CD4-positive, alpha-beta T cell treated with Interleukin-10 for 1 hour (primary cell): ENCODE measurements at regions not wholly inside any gene's neighbourhood (a gene's known extent, or its start where the extent isn't known, plus 50 kb on each side); places are given as distances from the start of the nearest gene placed in this dataset.

Source experiments
- DNase-seq: peaks from one replicate; pipeline ENCODE4 v3.0.0-alpha.2; 2020

GRCh38 chr15:96225642-96226259 is 104.7 kb upstream of the NR2F2 start:
- DNase-seq = no peak

- no peak for DNase-seq
Measured at GRCh38 chr15:96230526-96231181, 99.8 kb upstream of the NR2F2 start.

DNA sequence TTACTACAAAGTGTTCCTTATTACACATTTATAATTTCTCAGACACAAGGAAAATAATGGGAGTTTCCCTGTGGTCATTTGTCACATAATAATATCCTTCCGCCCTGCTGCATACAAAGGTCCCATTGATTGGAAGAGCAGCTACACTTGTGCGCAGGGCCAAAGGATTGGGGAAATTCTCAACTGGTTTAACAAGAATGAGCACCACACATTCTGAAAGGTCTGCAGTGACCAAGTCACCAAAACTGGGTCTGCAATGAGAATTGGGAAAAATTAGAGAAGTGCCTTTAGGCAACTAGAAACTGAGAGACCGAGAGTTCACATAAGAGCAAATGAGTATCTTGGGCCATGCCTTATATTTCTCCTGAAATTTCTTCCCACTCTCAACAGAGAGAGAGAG is 98.2 kb upstream of the NR2F2 start:
- DNase-seq = no peak

GRCh38 chr15:96234109-96234892 is 96.2 kb upstream of the NR2F2 start:
- DNase-seq = no peak

DNA sequence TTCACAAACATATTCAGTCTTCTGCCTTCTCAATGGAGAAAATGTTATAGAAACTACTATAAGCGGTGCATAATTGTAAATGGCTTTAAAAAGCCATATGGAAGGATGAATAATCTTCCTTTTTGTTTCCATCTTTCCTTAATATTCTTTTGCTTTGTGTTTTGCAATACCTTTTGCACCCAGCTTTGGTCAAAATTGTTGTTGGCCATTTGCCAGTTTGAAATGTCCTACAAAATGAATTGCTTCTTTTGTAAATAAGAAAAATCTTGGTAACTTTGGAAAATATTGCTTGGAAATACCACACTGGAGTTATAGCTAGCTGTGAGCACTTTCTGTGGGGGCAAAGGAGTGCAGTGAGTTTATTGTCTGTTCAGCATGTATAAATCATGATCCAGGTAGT is 93.5 kb upstream of the NR2F2 start:
- no peak for DNase-seq

DNA sequence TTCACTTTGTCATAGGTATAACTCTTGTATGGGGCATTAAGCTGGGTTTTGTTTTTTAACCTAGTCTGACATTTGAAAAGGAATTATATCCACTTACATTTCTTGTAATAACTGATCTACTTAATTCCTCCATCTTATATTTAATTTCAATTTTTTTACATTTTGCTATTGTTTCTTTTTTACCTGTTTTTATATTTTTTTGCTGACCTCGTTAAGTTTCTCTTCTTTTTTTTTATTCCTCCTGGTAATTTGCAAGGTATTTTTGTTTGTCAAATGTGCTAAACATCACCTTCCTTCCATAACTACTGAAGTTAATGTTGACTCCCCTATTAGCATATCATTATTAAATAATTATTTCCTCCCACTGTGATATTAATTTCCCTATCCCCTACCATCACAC is 87.7 kb upstream of the NR2F2 start:
- no peak for DNase-seq

GRCh38 chr15:96243701-96244100 is 86.8 kb upstream of the NR2F2 start:
- no peak for DNase-seq

DNA sequence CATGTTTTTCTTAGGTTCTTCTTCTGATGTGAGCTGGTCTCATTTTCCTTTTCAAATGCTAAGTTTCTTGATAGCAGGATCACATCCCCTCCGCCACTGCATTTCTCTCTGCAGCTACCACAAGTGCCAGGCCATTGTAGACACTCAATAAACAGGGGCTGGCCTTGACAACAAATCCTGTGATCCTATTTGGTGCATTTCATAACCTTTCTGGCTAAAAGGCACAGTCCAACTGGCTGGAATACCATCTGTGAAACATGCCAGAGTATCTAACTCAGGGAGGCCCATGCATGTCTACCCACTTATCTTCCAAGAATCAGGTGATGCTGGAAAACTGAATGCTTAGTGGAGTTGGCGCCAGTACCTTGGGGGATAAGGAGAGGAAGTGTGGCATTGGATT is 85.2 kb upstream of the NR2F2 start:
- DNase-seq = no peak

GRCh38 chr15:96246057-96246456 is 84.4 kb upstream of the NR2F2 start:
- DNase-seq = no peak

- no peak for DNase-seq
Measured at GRCh38 chr15:96247621-96248305, 82.7 kb upstream of the NR2F2 start.

- no peak for DNase-seq
Measured at GRCh38 chr15:96252148-96252547, 78.4 kb upstream of the NR2F2 start.

- DNase-seq = no peak
Measured at GRCh38 chr15:96253006-96253747, 77.3 kb upstream of the NR2F2 start.

GRCh38 chr15:96254173-96254572 is 76.3 kb upstream of the NR2F2 start:
- DNase-seq = no peak

- DNase-seq = no peak
Measured at GRCh38 chr15:96255599-96255998, 74.9 kb upstream of the NR2F2 start.

- DNase-seq = no peak
Measured at GRCh38 chr15:96261575-96262034, 68.9 kb upstream of the NR2F2 start.

GRCh38 chr15:96262097-96262496 is 68.4 kb upstream of the NR2F2 start:
- DNase-seq = no peak

GRCh38 chr15:96262549-96263489 is 67.7 kb upstream of the NR2F2 start:
- DNase-seq = no peak

DNA sequence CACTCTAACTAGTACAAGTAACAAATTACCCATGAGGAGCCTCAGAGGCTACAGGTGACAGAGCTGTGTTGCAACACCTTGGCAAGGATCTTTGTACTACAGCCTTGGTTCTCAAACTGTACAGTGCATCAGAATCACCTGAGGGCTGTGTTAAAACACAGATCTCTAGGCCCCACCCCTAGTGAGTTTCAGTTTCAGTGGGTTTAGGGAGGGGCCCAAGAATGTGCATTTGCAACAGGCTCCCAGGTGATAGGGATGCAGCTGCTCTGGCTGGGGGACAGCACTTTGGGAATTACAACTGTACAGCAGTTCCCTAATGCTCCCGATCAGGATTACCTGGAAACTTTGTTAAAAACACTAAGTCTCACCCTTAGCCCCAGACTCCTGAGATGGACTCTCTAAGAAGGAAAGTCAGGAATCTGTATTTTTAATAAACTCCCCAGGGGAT is 66.1 kb upstream of the NR2F2 start:
- no peak for DNase-seq

GRCh38 chr15:96264801-96265515 is 65.5 kb upstream of the NR2F2 start:
- no peak for DNase-seq

GRCh38 chr15:96266456-96266855 is 64.0 kb upstream of the NR2F2 start:
- DNase-seq = no peak

- no peak for DNase-seq
Measured at GRCh38 chr15:96267463-96267862, 63.0 kb upstream of the NR2F2 start.
